RWPE1 (cell line): ENCODE measurements at regions not wholly inside any gene's neighbourhood (a gene's known extent, or its start where the extent isn't known, plus 50 kb on each side); places are given as distances from the start of the nearest gene placed in this dataset.
"Not testable (repeated sequence)": the region's sequence is repeated elsewhere in the genome, so short reads cannot be mapped to it uniquely, and the experiment has no call there.

Experiments
- CTCF ChIA-PET: fragments of 350-600 bp; sonication (Branson Sonifier 250); formaldehyde crosslinking; extraction: SDS; loops from one replicate; lab custom pipeline; 2021; lab: Yijun Ruan, JAX
- POLR2A ChIA-PET: fragments of 400-600 bp; formaldehyde crosslinking; extraction: SDS; loops from one replicate; lab custom pipeline; 2020; ENCODE audit warnings: antibody characterized with exemption; ENCODE audit not compliant: low non-redundant PET; lab: Yijun Ruan, JAX
- DNase-seq: peaks from one replicate; pipeline ENCODE4 v3.0.0; 2012; ENCODE audit warnings: low spot score
- H3K27ac ChIP-seq: fragments of 450-650 bp; 2 replicates; pipeline ENCODE4 v1.5.1; 2017
- CTCF ChIP-seq: fragments of 450-650 bp; conservative IDR thresholded peaks from 2 replicates; pipeline ENCODE4 v1.5.1; 2017; ENCODE audit warnings: low read depth, mild to moderate bottlenecking

- ChIA-PET CTCF (no interaction called here), POLR2A (no interaction called here)
- TF ChIP-seq CTCF = no peak
- DNase-seq = no peak
- no peak overlapping the region for H3K27ac ChIP-seq
These were observed 681.0 kb downstream of the RPL10L start for GRCh38 chr14:45970621-45971020.

GRCh38 chr14:45968037-45968436, 683.5 kb downstream of the RPL10L start:
- no peak for DNase-seq
- CTCF ChIA-PET = no interaction called here
- no peak overlapping the region for H3K27ac ChIP-seq
- no peak for TF ChIP-seq CTCF
- POLR2A ChIA-PET = no interaction called here

- CTCF ChIA-PET = no interaction called here
- POLR2A ChIA-PET = no interaction called here
- no peak for DNase-seq
- no peak overlapping the region for H3K27ac ChIP-seq
- TF ChIP-seq CTCF = no peak
These were observed 696.5 kb upstream of the MIS18BP1 start for GRCh38 chr14:45949479-45949878.

- DNase-seq = no peak
- no peak for TF ChIP-seq CTCF
- ChIA-PET POLR2A (no interaction called here), CTCF (interaction anchor here (0.6 kb wide), 1 partner anchor 1877 kb away, joined by 5 read pairs; no protein-coding TSS in a partner anchor)
- no peak overlapping the region for H3K27ac ChIP-seq
These were observed 694.8 kb upstream of the MIS18BP1 start for GRCh38 chr14:45947830-45948229.

GRCh38 chr14:45946251-45946650, 693.2 kb upstream of the MIS18BP1 start:
- CTCF ChIA-PET = no interaction called here

GRCh38 chr14:45940318-45940717, 687.3 kb upstream of the MIS18BP1 start:
- no peak for DNase-seq
- TF ChIP-seq CTCF = no peak
- CTCF ChIA-PET = interaction anchor here (0.6 kb wide), 1 partner anchor 713 kb away, joined by 3 read pairs; no protein-coding TSS in a partner anchor
- H3K27ac ChIP-seq = no peak overlapping the region
- POLR2A ChIA-PET = no interaction called here

More at GRCh38 chr14:45946251-45946650, 693.2 kb upstream of the MIS18BP1 start:
- no peak for TF ChIP-seq CTCF
- DNase-seq = no peak
- H3K27ac ChIP-seq = no peak overlapping the region
- POLR2A ChIA-PET = no interaction called here

GRCh38 chr14:45939572-45939971, 686.6 kb upstream of the MIS18BP1 start:
- POLR2A ChIA-PET = no interaction called here

GRCh38 chr14:45919995-45920394, 667.0 kb upstream of the MIS18BP1 start:
- peak; percentile 18 for DNase-seq
- H3K27ac ChIP-seq, CTCF ChIA-PET, POLR2A ChIA-PET: not testable (repeated sequence)

More at GRCh38 chr14:45939572-45939971, 686.6 kb upstream of the MIS18BP1 start:
- H3K27ac ChIP-seq = no peak overlapping the region
- no peak for TF ChIP-seq CTCF
- DNase-seq = no peak
- CTCF ChIA-PET = no interaction called here
